ENCODE measurements at regions not wholly inside any gene's neighbourhood (a gene's known extent, or its start where the extent isn't known, plus 50 kb on each side); places are given as distances from the start of the nearest gene placed in this dataset.

DNA sequence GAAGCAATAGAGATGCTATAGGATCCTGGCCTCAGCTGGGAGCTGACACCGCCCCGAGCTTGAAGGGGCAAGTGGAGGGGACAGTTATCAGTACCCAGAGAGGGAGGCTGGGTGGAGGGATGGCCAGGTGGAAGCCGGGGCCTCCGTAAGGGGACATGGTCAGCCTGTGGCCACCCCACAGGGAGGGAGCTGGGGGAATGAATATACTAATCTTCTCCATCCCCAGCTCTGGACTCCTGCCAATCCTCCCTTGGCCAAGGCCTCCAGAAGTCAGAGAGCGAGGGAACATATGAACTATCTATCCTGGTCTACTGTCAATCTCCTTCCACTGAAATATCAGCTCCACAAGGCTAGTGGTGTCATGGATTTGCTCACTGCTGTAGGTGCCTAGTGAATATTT lies 109.3 kb downstream of the BOD1 start:
- H3K36me3 Mint-ChIP-seq: no peaks in the 10 kb centered on the region
- no peak overlapping the region for H3K27ac Mint-ChIP-seq
- H3K4me3 Mint-ChIP-seq: no peak overlapping the region
- H3K4me1 Mint-ChIP-seq: peaks cover under 1% of the 10 kb centered on the region; the same call in 1 of the 2 replicates
- H3K9me3 Mint-ChIP-seq: peaks cover 8% of the 10 kb centered on the region
- ChIA-PET POLR2A (no interaction called here), CTCF (no interaction called here)
- H3K27me3 Mint-ChIP-seq (ENCODE audit: low read depth): no peaks in the 10 kb centered on the region; the same call in 1 of the 2 replicates
- DNase-seq (ENCODE audit: low spot score) (no peak), ATAC-seq (no peak)
- TF ChIP-seq, protein P1, sequence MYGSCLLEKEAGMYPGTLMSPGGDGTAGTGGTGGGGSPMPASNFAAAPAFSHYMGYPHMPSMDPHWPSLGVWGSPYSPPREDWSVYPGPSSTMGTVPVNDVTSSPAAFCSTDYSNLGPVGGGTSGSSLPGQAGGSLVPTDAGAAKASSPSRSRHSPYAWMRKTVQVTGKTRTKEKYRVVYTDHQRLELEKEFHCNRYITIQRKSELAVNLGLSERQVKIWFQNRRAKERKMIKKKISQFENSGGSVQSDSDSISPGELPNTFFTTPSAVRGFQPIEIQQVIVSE (CRISPR knock-in tag; IDR thresholded peaks at IDR 0.05; ENCODE audit: borderline replicate concordance): no peak
- TF ChIP-seq, protein P2, sequence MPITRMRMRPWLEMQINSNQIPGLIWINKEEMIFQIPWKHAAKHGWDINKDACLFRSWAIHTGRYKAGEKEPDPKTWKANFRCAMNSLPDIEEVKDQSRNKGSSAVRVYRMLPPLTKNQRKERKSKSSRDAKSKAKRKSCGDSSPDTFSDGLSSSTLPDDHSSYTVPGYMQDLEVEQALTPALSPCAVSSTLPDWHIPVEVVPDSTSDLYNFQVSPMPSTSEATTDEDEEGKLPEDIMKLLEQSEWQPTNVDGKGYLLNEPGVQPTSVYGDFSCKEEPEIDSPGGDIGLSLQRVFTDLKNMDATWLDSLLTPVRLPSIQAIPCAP (CRISPR knock-in tag; IDR thresholded peaks at IDR 0.05): no peak
- TF ChIP-seq ZNF671 (CRISPR knock-in tag; IDR thresholded peaks at IDR 0.05): no peak
- TF ChIP-seq, protein P3, sequence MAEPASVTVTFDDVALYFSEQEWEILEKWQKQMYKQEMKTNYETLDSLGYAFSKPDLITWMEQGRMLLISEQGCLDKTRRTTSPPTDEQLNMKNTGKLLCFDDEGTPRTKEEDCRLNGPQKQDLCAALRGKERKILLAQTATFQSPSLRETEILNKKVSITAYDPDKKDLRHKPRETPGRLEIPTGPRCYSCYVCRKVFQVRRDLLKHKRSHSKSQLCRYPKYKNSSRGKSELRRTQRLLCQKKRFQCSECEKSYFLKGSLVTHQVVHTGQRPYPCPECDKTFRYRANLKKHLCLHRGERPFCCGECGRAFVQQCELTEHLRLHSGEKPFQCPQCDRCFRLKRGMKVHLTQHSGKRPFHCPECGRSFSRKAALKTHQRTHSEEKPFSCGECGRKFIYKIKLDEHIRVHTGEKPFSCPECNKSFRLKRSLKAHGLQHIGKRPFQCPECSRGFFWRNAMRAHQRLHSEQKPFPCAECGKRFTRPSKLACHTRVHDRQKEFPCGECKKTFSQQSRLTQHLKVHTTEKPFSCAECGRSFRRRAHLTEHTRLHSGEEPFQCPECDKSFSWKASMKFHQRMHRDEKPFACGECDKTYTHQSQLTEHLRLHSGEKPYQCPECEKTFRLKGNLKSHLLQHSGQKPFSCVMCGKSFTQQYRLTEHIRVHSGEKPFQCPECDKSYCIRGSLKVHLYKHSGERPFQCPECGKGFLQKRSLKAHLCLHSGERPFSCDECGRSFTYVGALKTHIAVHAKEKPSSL (CRISPR knock-in tag; conservative IDR thresholded peaks at IDR 0.05): no peak
- TF ChIP-seq ZNF317 (CRISPR knock-in tag; IDR thresholded peaks at IDR 0.05; ENCODE audit: borderline replicate concordance, low read depth): no peak
- TF ChIP-seq ZNF396 (CRISPR knock-in tag; IDR thresholded peaks at IDR 0.05; ENCODE audit: borderline replicate concordance): no peak
- TF ChIP-seq, protein P4, sequence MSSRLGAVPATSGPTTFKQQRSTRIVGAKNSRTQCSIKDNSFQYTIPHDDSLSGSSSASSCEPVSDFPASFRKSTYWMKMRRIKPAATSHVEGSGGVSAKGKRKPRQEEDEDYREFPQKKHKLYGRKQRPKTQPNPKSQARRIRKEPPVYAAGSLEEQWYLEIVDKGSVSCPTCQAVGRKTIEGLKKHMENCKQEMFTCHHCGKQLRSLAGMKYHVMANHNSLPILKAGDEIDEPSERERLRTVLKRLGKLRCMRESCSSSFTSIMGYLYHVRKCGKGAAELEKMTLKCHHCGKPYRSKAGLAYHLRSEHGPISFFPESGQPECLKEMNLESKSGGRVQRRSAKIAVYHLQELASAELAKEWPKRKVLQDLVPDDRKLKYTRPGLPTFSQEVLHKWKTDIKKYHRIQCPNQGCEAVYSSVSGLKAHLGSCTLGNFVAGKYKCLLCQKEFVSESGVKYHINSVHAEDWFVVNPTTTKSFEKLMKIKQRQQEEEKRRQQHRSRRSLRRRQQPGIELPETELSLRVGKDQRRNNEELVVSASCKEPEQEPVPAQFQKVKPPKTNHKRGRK (CRISPR knock-in tag; IDR thresholded peaks at IDR 0.05; ENCODE audit: borderline replicate concordance): no peak
- TF ChIP-seq, protein P5, sequence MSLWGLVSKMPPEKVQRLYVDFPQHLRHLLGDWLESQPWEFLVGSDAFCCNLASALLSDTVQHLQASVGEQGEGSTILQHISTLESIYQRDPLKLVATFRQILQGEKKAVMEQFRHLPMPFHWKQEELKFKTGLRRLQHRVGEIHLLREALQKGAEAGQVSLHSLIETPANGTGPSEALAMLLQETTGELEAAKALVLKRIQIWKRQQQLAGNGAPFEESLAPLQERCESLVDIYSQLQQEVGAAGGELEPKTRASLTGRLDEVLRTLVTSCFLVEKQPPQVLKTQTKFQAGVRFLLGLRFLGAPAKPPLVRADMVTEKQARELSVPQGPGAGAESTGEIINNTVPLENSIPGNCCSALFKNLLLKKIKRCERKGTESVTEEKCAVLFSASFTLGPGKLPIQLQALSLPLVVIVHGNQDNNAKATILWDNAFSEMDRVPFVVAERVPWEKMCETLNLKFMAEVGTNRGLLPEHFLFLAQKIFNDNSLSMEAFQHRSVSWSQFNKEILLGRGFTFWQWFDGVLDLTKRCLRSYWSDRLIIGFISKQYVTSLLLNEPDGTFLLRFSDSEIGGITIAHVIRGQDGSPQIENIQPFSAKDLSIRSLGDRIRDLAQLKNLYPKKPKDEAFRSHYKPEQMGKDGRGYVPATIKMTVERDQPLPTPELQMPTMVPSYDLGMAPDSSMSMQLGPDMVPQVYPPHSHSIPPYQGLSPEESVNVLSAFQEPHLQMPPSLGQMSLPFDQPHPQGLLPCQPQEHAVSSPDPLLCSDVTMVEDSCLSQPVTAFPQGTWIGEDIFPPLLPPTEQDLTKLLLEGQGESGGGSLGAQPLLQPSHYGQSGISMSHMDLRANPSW (CRISPR knock-in tag; conservative IDR thresholded peaks at IDR 0.05; ENCODE audit: low read depth): no peak
- TF ChIP-seq JUN (CRISPR knock-in tag; IDR thresholded peaks at IDR 0.05): no peak
- TF ChIP-seq ZNF232 (CRISPR knock-in tag; IDR thresholded peaks at IDR 0.05): no peak
- TF ChIP-seq ESRRA (CRISPR knock-in tag; IDR thresholded peaks at IDR 0.05; ENCODE audit: borderline replicate concordance): no peak
- TF ChIP-seq, protein P6, sequence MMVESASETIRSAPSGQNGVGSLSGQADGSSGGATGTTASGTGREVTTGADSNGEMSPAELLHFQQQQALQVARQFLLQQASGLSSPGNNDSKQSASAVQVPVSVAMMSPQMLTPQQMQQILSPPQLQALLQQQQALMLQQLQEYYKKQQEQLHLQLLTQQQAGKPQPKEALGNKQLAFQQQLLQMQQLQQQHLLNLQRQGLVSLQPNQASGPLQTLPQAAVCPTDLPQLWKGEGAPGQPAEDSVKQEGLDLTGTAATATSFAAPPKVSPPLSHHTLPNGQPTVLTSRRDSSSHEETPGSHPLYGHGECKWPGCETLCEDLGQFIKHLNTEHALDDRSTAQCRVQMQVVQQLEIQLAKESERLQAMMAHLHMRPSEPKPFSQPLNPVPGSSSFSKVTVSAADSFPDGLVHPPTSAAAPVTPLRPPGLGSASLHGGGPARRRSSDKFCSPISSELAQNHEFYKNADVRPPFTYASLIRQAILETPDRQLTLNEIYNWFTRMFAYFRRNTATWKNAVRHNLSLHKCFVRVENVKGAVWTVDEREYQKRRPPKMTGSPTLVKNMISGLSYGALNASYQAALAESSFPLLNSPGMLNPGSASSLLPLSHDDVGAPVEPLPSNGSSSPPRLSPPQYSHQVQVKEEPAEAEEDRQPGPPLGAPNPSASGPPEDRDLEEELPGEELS (CRISPR knock-in tag; IDR thresholded peaks at IDR 0.05): no peak
- TF ChIP-seq, protein P7, sequence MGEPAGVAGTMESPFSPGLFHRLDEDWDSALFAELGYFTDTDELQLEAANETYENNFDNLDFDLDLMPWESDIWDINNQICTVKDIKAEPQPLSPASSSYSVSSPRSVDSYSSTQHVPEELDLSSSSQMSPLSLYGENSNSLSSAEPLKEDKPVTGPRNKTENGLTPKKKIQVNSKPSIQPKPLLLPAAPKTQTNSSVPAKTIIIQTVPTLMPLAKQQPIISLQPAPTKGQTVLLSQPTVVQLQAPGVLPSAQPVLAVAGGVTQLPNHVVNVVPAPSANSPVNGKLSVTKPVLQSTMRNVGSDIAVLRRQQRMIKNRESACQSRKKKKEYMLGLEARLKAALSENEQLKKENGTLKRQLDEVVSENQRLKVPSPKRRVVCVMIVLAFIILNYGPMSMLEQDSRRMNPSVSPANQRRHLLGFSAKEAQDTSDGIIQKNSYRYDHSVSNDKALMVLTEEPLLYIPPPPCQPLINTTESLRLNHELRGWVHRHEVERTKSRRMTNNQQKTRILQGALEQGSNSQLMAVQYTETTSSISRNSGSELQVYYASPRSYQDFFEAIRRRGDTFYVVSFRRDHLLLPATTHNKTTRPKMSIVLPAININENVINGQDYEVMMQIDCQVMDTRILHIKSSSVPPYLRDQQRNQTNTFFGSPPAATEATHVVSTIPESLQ (CRISPR knock-in tag; IDR thresholded peaks at IDR 0.05): no peak
- no peak for TF ChIP-seq SMAD4 (CRISPR knock-in tag; IDR thresholded peaks at IDR 0.05)
- TF ChIP-seq, protein P8, sequence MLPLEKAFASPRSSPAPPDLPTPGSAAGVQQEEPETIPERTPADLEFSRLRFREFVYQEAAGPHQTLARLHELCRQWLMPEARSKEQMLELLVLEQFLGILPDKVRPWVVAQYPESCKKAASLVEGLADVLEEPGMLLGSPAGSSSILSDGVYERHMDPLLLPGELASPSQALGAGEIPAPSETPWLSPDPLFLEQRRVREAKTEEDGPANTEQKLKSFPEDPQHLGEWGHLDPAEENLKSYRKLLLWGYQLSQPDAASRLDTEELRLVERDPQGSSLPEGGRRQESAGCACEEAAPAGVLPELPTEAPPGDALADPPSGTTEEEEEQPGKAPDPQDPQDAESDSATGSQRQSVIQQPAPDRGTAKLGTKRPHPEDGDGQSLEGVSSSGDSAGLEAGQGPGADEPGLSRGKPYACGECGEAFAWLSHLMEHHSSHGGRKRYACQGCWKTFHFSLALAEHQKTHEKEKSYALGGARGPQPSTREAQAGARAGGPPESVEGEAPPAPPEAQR (CRISPR knock-in tag; IDR thresholded peaks at IDR 0.05): no peak

Measured in WTC11 (cell line).